ENCODE measurements at regions not wholly inside any gene's neighbourhood (a gene's known extent, or its start where the extent isn't known, plus 50 kb on each side); places are given as distances from the start of the nearest gene placed in this dataset.

GRCh38 chr4:45831692-45832091, 292.2 kb downstream of the GABRG1 start:
- Histone ChIP-seq H3K4me1 (no peaks in the 10 kb centered on the region), H3K27ac (no peak overlapping the region), H3K4me3 (no peak overlapping the region), H3K9me3 (no peaks in the 10 kb centered on the region), H3K36me3 (no peaks in the 10 kb centered on the region), H3K27me3 (no peaks in the 10 kb centered on the region)
- in situ Hi-C loops (cut with MboI; ENCODE audit: low pct_ligation_motif_present in 1 of 4, low pct_unique_long_range_greater_than_20kb in 1 of 4, low sequenced_read_pairs in 3 of 4), result no loop called here
- intact Hi-C loops (cut with DNase I; ENCODE audit: low total_unique reads), result no loop called here
- no peak for TF ChIP-seq CTCF (IDR thresholded peaks at IDR 0.05)
- no peak for TF ChIP-seq POLR2AphosphoS5 (IDR thresholded peaks at IDR 0.05)
- WGBS, 2 donors (ENCODE audit: low coverage in 1 of 2), result 45 to 50% methylated on average over 2 of the region's 2 CpGs
- no peak for DNase-seq

GRCh38 chr4:45803994-45804393, 319.9 kb downstream of the GABRG1 start:
- no peak overlapping the region for H3K4me3 ChIP-seq
- H3K4me1 ChIP-seq, result no peaks in the 10 kb centered on the region
- TF ChIP-seq CTCF (IDR thresholded peaks at IDR 0.05) (no peak), EP300 (IDR thresholded peaks at IDR 0.05; ENCODE audit: low read depth) (no peak), POLR2A (IDR thresholded peaks at IDR 0.05) (no peak), POLR2AphosphoS5 (IDR thresholded peaks at IDR 0.05) (no peak)
- 75 to 80% methylated on average over 2 of the region's 2 CpGs for WGBS, 2 donors (ENCODE audit: low coverage in 1 of 2)
- no peaks in the 10 kb centered on the region for H3K36me3 ChIP-seq
- in situ Hi-C loops (cut with MboI; ENCODE audit: low pct_ligation_motif_present in 1 of 4, low pct_unique_long_range_greater_than_20kb in 1 of 4, low sequenced_read_pairs in 3 of 4), result no loop called here
- no peaks in the 10 kb centered on the region for H3K9me3 ChIP-seq
- intact Hi-C loops (cut with DNase I; ENCODE audit: low total_unique reads), result no loop called here
- H3K27ac ChIP-seq, result no peak overlapping the region
- DNase-seq, result no peak
- no peaks in the 10 kb centered on the region for H3K27me3 ChIP-seq

- no peak overlapping the region for H3K27ac ChIP-seq
- H3K4me3 ChIP-seq, result no peak overlapping the region
- no peaks in the 10 kb centered on the region for H3K9me3 ChIP-seq
- no peaks in the 10 kb centered on the region for H3K4me1 ChIP-seq
- no peak for DNase-seq
- WGBS, 2 donors (ENCODE audit: low coverage in 1 of 2), result 34 to 45% methylated on average over 6 of the region's 6 CpGs
- intact Hi-C loops (cut with DNase I; ENCODE audit: low total_unique reads) (no loop called here), in situ Hi-C loops (cut with MboI; ENCODE audit: low pct_ligation_motif_present in 1 of 4, low pct_unique_long_range_greater_than_20kb in 1 of 4, low sequenced_read_pairs in 3 of 4) (no loop called here)
- TF ChIP-seq CTCF (IDR thresholded peaks at IDR 0.05), result no peak
- H3K36me3 ChIP-seq, result no peaks in the 10 kb centered on the region
- H3K27me3 ChIP-seq, result no peaks in the 10 kb centered on the region
These were observed 328.7 kb downstream of the GABRG1 start for GRCh38 chr4:45795135-45795534.

GRCh38 chr4:45778514-45778913, 345.3 kb downstream of the GABRG1 start:
- intact Hi-C loops (cut with DNase I; ENCODE audit: low total_unique reads) (no loop called here), in situ Hi-C loops (cut with MboI; ENCODE audit: low pct_ligation_motif_present in 1 of 4, low pct_unique_long_range_greater_than_20kb in 1 of 4, low sequenced_read_pairs in 3 of 4) (no loop called here)
- H3K4me1 ChIP-seq, result no peaks in the 10 kb centered on the region
- no peak for TF ChIP-seq CTCF (IDR thresholded peaks at IDR 0.05)
- TF ChIP-seq POLR2AphosphoS5 (IDR thresholded peaks at IDR 0.05), result no peak
- TF ChIP-seq EP300 (IDR thresholded peaks at IDR 0.05; ENCODE audit: low read depth), result no peak
- TF ChIP-seq POLR2A (IDR thresholded peaks at IDR 0.05), result no peak
- no peak for DNase-seq
- WGBS, 2 donors (ENCODE audit: low coverage in 1 of 2), result 45 to 64% methylated on average over 1 of the region's 1 CpG
- no peak overlapping the region for H3K4me3 ChIP-seq
- H3K27ac ChIP-seq, result no peak overlapping the region
- H3K36me3 ChIP-seq, result no peaks in the 10 kb centered on the region
- H3K27me3 ChIP-seq, result no peaks in the 10 kb centered on the region
- no peaks in the 10 kb centered on the region for H3K9me3 ChIP-seq
